Vagina (tissue), 2 donors: ENCODE measurements at regions not wholly inside any gene's neighbourhood (a gene's known extent, or its start where the extent isn't known, plus 50 kb on each side); places are given as distances from the start of the nearest gene placed in this dataset.

ENCODE experiments used
- DNase-seq, 2 donors: peaks; one replicate each; pipeline ENCODE4 v3.0.0-alpha.2; 2017; ENCODE audit errors: extremely low spot score in 2 of 2
- H3K27ac ChIP-seq: fragments of 200-600 bp; sonication (generic); one replicate; pipeline ENCODE4 v1.5.1; 2019
- H3K27me3 ChIP-seq: fragments of 200-600 bp; sonication (generic); one replicate; pipeline ENCODE4 v1.5.1; 2019
- H3K36me3 ChIP-seq, 2 donors: fragments of 200-600 bp; sonication (generic); one replicate each; pipeline ENCODE4 v1.5.1; 2017 to 2019
- H3K4me1 ChIP-seq: fragments of 200-600 bp; sonication (generic); one replicate; pipeline ENCODE4 v1.5.1; 2019
- H3K4me3 ChIP-seq, 2 donors: fragments of 200-600 bp; sonication (generic); 1 replicate in 1 of 2; 2 replicates in 1 of 2; pipeline ENCODE4 v1.5.1; 2016 to 2019
- H3K9me3 ChIP-seq: fragments of 200-600 bp; sonication (generic); one replicate; pipeline ENCODE4 v1.5.1; 2019
- POLR2A ChIP-seq, 2 donors: fragments of 450-650 bp; IDR thresholded peaks; one replicate each; pipeline ENCODE4 v1.6.1; 2017; ENCODE audit warnings: antibody characterized with exemption in 2 of 2, mild to moderate bottlenecking in 2 of 2, moderate library complexity in 2 of 2
- POLR2AphosphoS5 ChIP-seq, 2 donors: sonication (generic); formaldehyde crosslinking; IDR thresholded peaks; one replicate each; pipeline ENCODE4 v1.9.0; 2017; ENCODE audit warnings: antibody characterized with exemption in 2 of 2, mild to moderate bottlenecking in 2 of 2, low read depth in 1 of 2; ENCODE audit not compliant: insufficient read depth in 1 of 2
- intact Hi-C: fragments of 100-400 bp; cut with DNase I; formaldehyde crosslinking; loops from one replicate; pipeline ENCODE4 v1.15.1; 2023
- TF ChIP-seq, protein P1 (sequence below), 3 experiments: fragments of 450-650 bp in 2 of 3; fragments of 200-600 bp in 1 of 3; sonication (generic) in 1 of 3; IDR thresholded peaks; one replicate each; pipeline ENCODE4 v1.5.1; 2017 to 2019; ENCODE audit warnings: antibody characterized with exemption in 3 of 3, mild to moderate bottlenecking in 2 of 3, moderate library complexity in 2 of 3

DNA sequence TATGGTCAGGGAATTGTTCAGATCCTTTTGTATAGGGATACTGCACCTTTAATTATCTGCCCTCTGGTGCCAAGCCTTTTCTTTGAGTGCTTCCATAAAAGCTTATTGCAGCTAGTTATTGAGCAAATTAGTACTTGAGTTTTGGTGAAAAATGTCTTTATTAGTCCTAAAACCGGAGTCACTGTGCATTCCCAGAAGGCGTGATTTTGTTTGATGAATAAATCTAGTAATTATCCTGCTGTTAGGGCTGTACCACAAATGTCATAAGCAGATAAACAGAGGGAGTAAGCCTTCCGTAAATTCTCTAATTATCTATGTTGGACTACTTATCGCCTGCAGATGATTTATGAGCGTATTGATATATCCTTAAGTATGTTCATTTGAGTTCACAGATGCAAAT is 620.7 kb upstream of the ARRDC3 start:
- Histone ChIP-seq H3K4me1 (no peaks in the 10 kb centered on the region), H3K36me3 (no peaks in the 10 kb centered on the region), H3K9me3 (no peaks in the 10 kb centered on the region), H3K27me3 (no peaks in the 10 kb centered on the region), H3K27ac (no peak overlapping the region), H3K4me3 (no peak overlapping the region)
- intact Hi-C loops, result no loop called here
- DNase-seq, result no peak
- TF ChIP-seq, protein P1, sequence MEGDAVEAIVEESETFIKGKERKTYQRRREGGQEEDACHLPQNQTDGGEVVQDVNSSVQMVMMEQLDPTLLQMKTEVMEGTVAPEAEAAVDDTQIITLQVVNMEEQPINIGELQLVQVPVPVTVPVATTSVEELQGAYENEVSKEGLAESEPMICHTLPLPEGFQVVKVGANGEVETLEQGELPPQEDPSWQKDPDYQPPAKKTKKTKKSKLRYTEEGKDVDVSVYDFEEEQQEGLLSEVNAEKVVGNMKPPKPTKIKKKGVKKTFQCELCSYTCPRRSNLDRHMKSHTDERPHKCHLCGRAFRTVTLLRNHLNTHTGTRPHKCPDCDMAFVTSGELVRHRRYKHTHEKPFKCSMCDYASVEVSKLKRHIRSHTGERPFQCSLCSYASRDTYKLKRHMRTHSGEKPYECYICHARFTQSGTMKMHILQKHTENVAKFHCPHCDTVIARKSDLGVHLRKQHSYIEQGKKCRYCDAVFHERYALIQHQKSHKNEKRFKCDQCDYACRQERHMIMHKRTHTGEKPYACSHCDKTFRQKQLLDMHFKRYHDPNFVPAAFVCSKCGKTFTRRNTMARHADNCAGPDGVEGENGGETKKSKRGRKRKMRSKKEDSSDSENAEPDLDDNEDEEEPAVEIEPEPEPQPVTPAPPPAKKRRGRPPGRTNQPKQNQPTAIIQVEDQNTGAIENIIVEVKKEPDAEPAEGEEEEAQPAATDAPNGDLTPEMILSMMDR (IDR thresholded peaks at IDR 0.05), result no peak
- no peak for TF ChIP-seq POLR2A (IDR thresholded peaks at IDR 0.05)
- no peak for TF ChIP-seq POLR2AphosphoS5 (IDR thresholded peaks at IDR 0.05; ENCODE audit: insufficient read depth in 1 of 2, low read depth in 1 of 2)

DNA sequence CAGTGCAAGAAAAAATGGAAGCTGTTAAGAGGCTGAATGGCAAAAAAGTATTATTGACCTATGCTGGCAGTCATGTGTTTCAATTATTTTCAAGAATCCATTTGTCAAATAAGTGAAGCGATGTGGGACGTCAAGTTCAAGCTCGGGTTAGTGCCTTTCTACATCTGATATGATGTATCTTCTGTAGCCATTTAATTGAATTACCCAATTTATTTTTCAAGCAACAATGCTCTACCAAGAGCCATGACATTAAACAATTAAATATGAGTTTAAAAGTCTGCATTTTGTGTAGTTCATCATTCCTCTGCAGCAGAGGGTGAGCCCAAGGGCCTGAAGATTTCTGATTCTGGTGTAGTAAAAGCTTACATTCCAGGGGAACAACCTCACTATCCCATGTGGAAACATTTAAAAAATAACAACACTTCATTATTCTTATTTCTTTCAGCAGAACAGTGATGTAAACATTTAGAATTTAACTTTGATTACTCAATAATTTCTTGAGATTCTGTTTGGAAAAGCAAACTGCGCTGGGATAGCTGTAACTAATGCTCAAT is 619.7 kb upstream of the ARRDC3 start:
- no peak for DNase-seq
- H3K4me3 ChIP-seq, result no peak overlapping the region
- no peaks in the 10 kb centered on the region for H3K27me3 ChIP-seq
- no peaks in the 10 kb centered on the region for H3K9me3 ChIP-seq
- H3K36me3 ChIP-seq, result no peaks in the 10 kb centered on the region
- TF ChIP-seq POLR2A (IDR thresholded peaks at IDR 0.05), result no peak
- TF ChIP-seq POLR2AphosphoS5 (IDR thresholded peaks at IDR 0.05; ENCODE audit: insufficient read depth in 1 of 2, low read depth in 1 of 2), result no peak
- TF ChIP-seq, protein P1 (IDR thresholded peaks at IDR 0.05), result no peak
- no peaks in the 10 kb centered on the region for H3K4me1 ChIP-seq
- H3K27ac ChIP-seq, result no peak overlapping the region
- intact Hi-C loops, result no loop called here

DNA sequence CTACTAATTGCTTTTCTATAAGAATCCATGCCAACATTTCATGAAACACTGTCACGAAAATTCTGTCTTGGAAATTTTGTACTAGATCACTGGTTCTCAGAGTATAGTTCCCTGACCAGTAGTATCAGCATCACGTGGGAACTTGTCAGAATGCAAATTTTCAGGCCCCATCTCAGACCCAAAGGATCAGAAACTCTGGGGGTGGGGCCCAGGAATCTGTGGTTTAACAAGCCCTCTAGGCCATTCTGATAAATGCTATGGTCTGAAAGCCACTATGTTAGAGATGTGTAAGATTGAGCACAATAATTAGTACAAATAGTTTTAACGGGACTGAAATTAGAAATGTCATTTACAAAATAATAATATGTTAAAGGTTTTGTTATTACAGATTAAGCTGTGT is 615.7 kb upstream of the ARRDC3 start:
- Histone ChIP-seq H3K4me3 (no peak overlapping the region), H3K36me3 (no peaks in the 10 kb centered on the region), H3K4me1 (no peaks in the 10 kb centered on the region), H3K9me3 (no peaks in the 10 kb centered on the region), H3K27ac (no peak overlapping the region), H3K27me3 (no peaks in the 10 kb centered on the region)
- DNase-seq, result no peak
- intact Hi-C loops, result no loop called here
- no peak for TF ChIP-seq POLR2A (IDR thresholded peaks at IDR 0.05)
- TF ChIP-seq, protein P1 (IDR thresholded peaks at IDR 0.05), result no peak
- no peak for TF ChIP-seq POLR2AphosphoS5 (IDR thresholded peaks at IDR 0.05; ENCODE audit: insufficient read depth in 1 of 2, low read depth in 1 of 2)

DNA sequence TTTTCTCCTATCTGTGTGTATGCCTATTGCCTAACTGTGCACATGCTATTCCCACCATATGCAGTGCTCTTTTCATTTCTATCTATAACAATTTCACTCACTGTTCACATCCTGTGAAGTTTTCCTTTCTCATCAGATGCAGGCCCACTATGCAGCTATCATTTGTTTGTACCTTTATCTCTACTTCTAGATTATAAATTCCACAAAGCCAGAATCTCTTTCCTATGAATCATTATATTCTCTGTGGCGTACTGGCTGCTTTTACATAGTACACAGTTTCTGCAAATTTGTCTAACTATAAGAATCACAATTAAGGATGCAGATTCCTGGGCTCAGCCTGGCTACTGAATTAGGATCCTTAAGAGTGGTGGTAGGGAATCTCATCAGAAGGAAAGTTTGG is 600.8 kb upstream of the ARRDC3 start:
- H3K36me3 ChIP-seq, result no peaks in the 10 kb centered on the region
- no peak for TF ChIP-seq POLR2A (IDR thresholded peaks at IDR 0.05)
- TF ChIP-seq POLR2AphosphoS5 (IDR thresholded peaks at IDR 0.05; ENCODE audit: insufficient read depth in 1 of 2, low read depth in 1 of 2), result no peak
- TF ChIP-seq, protein P1 (IDR thresholded peaks at IDR 0.05), result no peak
- no peaks in the 10 kb centered on the region for H3K27me3 ChIP-seq
- intact Hi-C loops, result no loop called here
- H3K27ac ChIP-seq, result no peak overlapping the region
- no peaks in the 10 kb centered on the region for H3K9me3 ChIP-seq
- no peaks in the 10 kb centered on the region for H3K4me1 ChIP-seq
- H3K4me3 ChIP-seq, result no peak overlapping the region
- DNase-seq, result no peak

DNA sequence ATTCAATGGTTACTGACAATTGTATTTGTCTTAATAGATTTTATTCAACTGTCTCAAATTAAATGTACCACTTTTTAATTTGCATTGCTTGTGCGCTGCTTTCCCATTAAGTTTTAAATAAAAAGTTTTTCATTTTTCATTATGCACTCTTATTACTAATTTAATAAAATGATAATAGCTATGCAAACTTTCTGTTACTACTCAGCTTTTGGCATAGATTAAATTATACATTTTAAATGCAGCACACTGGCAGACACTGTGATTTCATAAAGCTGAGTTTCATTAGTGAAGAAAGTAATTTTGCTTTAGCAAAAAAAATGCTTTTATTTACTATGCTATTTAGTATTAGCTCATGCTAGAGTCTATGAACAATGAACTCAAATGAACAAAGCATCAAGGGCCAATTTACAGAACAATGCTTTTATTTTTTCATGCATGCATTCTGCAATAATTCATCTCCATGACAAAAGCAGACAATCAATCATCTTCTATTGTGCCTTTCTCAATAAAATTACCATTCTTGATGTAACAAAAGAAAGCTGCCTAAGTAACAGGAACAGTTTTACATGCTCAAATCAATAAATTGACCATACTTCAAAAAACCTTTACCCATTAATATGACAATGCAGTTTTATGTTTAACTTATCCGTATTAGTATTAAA is 595.2 kb upstream of the ARRDC3 start:
- H3K27me3 ChIP-seq, result no peaks in the 10 kb centered on the region
- H3K36me3 ChIP-seq, result no peaks in the 10 kb centered on the region
- no peak for DNase-seq
- no peaks in the 10 kb centered on the region for H3K9me3 ChIP-seq
- H3K27ac ChIP-seq, result no peak overlapping the region
- intact Hi-C loops, result no loop called here
- no peak for TF ChIP-seq POLR2A (IDR thresholded peaks at IDR 0.05)
- TF ChIP-seq, protein P1 (IDR thresholded peaks at IDR 0.05), result no peak
- H3K4me1 ChIP-seq, result no peaks in the 10 kb centered on the region
- no peak overlapping the region for H3K4me3 ChIP-seq
